HTR-8/SVneo (cell line): ENCODE measurements at regions not wholly inside any gene's neighbourhood (a gene's known extent, or its start where the extent isn't known, plus 50 kb on each side); places are given as distances from the start of the nearest gene placed in this dataset.

Source experiments
- DNase-seq: peaks from one replicate; pipeline ENCODE4 v3.0.0; 2011; ENCODE audit warnings: low spot score, mixed read lengths; ENCODE audit not compliant: insufficient read length
- FAIRE-seq: peaks from 2 replicates; lab custom pipeline; 2011; peaks lifted over from hg19 to GRCh38; lab: Jason Lieb, UNC

DNA sequence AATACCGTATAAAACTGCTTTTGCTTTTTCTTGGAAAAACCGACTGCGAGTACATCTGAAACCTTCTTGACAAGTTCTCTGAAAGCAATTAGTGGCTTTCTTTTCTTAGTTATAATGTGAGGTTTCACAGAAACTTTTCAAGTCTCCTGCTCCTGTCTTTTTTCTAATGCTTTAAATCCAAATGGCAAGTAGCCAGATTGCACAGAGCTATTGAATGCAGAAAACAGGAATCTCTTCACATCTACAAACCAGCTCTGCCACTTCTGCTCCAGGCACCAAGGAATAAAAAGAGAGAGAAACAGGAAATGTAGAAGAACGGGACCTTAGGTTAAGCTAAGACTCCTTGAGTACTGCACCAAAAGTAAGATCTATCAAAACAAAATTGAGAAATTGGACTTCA is 267.3 kb upstream of the TET2 start:
- no peak for DNase-seq
- FAIRE-seq: no peak

DNA sequence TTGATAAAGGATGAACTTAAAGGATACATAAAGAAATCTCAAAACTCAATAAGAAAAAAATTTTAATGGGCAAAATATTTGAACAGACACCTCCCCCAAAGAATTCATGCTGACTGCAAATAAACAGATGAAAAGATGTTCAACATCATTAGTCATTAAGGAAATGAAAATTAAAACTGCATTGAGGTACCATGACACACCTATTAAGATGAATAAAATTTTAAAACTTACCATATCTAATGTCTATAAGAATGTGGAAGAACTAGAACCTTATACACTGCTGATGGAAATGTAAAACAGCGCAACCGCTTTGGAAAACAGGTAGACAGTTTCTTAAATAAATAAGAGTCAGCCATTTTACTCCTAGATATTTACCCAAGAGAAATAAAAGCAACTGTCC is 266.8 kb upstream of the TET2 start:
- no peak for FAIRE-seq

DNA sequence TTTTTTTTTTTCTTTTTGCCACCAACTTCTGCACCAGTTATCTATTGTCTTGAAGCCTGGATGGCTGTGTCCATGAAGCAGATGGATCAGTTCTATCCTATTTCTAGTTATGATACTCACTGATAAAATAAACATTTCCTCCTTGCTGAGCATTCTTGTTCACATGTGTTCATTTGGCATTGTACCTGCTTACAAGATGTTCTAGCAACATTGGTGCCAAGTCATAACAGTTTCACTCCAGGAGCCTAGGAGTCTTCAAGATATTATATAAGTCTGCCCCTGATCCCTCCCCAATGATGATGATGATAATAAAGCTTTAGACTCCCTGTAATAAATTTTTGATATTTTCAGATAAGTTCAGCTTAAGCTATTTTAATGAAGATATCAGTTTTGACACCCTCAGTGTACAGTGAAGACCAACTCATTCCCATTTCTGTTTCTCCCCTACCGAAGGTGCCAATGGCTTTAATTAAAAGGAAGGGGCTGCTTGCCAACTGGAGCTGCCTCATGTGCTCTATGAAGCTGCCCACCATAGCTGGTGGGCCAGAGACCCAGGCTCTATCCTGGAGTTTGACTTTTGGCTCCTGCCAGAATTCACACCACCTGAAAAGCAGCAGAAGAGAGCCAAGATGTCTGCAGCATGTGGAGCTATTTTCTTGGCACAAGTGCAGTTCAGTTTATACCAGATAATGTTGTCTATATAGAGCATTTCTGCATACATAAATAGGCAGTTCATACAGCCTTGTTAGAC is 265.4 kb upstream of the TET2 start:
- no peak for DNase-seq
- FAIRE-seq: no peak

More for the DNA sequence above, 266.8 kb upstream of the TET2 start:
- DNase-seq: no peak

DNA sequence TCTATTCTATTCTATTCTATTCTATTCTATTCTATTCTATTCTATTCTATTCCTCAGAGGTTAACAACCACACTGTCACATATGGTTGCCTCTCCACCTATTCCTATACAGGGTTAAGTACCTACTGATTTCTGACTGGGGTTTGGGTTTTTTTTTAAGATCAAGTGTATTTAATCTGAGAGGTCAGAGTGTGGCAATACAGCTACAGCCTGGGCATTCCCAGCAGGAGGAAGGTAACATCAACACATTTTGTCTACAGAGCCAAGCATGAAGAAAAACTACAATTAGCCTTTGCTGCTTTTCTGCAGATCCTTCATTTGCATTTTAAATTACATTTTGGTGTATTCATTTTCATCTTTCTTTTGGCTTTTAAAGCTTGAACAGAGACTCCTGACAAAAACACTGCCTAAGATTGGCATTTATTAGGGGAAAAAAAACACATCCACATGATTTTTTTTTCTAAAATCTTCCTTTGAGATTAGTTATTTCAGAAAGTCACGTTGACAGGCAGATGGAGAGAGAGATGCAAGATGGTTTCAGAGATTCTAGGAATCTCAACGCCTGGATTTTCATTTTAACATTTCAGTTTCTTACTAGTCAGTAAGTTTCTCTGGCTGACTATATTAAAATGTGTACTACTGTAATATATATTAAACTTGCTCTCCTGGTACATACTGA is 255.9 kb upstream of the TET2 start:
- FAIRE-seq (no peak), DNase-seq (no peak)

DNA sequence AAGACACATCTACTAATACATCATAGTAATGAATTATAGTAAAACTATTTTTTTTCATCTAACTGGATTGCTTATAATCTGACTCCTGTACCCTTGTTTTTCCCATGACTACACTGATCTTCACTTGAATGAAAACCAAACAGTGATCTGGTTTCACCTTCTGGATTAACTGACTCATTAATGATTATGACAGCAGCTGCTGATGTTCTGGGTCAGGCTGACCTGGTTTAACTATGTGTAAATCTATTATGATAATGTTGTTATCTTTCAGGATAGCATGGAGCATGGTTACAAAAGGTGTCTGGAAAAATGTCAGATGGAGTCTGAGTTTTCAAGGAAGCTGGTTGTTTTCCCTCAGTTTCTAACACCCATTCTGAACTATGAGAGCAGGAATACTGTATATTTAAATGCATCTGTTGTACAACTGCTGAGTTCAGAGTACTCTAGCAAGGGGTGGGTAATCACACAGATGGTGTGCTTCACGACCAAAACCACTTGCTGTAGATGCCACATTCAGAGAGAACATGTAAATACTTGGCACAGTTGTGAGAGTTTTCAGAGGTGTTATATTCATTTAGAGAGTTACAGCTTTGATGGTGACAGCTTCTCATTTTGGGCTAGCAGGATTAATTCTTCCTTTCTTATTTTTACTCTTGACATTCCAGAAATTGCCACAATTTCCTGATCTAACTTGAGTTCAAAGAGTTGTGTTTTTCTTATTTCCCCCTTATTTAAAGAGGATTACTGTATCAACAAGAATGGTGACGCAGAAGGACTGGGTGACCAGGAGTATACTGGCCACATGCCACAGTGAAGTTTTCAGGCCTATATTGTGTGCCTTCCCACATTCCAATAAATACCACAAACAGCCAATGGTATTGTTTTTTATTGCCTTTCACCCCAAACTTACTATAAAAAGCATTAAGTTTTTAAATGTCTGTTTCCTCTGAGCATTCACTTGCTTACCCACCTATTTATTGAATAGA is 249.7 kb upstream of the TET2 start:
- DNase-seq (no peak), FAIRE-seq (no peak)

DNA sequence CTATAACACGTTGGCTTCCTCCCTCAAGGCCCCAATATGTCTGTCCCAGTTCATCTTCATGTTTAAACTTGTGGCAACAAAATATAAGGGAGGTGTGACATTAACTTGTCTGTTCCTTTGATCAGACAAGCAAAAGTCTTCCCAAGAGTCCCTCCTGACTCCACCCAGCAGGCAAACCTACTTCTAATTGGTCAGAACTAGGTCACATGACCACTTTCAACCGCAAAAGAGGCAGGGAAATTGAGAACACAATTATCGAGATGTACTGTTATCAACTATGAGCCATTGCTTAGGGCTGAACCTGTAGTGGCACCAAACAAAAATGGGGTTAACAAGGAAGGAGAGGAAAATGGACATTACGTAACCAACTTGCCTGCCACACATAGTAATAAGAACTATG is 246.8 kb upstream of the TET2 start:
- no peak for DNase-seq

DNA sequence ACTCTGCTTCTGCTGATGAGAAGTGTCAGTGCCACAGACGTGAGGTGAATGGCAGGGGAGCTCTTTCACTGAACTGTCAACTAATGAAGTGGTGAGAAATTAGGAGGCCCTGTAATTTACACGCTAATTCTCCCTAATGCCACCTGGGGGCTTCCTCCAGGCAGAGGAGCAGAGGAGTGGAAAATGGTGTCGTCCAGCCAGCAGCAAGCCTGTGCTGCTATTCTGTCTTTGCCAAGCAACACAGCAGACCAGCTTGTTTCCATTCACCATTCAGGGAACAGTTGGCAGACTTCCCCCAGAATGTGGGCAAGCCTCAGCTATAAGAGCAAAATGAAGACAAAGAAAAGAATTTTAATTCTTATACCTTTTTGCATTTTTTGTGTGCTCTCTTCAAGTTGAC is 245.2 kb upstream of the TET2 start:
- no peak for DNase-seq
- FAIRE-seq: no peak

More for the DNA sequence above, 246.8 kb upstream of the TET2 start:
- no peak for FAIRE-seq

DNA sequence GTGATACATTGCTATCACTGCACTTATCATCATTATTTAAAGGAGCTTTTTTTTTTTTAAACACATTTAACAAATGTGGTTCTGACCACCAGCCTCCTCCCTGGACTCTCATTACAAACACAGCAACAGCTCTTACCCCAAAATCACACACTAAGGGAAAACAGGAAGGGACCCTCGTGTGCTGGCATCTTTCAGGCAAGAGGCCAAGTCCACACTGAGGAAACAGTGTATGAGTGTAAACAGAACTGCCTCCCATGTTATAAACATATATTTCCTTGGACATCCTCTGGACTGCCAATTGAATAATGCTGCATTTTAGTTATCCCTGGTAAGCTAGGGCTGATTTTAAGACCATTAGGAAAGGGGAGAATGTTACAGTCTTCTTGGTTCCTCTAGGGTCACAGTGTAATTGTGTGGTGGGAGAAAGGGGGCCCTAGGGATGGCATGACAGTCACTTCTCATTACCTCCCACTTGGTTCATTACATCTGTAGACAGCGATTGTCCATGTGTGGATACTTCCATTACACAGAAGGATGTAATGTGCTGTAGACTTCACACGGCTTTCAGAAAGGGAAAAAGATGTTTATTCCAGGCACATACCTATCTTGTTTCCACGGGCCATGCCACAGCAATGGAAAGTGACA is 244.6 kb upstream of the TET2 start:
- no peak for FAIRE-seq
- DNase-seq: no peak

DNA sequence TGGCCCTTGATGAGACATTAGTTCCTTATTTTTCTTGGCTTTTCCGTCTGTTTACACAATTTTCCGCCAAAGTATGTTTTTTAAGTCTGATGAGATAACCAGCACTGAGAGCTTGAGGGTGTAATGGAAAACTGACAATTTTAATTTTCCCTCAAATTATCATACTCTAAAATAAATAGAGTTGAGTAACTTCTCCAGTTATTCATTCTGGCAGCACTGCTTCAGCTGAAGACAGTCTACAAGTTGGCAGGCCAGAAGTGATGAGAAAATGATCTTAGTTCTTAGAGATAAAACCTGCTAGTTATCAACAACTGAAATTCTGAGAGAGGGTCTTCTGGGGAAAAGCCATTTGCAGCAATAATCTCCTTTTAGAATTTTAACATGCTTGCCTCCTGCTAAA is 241.6 kb upstream of the TET2 start:
- FAIRE-seq (no peak), DNase-seq (no peak)

DNA sequence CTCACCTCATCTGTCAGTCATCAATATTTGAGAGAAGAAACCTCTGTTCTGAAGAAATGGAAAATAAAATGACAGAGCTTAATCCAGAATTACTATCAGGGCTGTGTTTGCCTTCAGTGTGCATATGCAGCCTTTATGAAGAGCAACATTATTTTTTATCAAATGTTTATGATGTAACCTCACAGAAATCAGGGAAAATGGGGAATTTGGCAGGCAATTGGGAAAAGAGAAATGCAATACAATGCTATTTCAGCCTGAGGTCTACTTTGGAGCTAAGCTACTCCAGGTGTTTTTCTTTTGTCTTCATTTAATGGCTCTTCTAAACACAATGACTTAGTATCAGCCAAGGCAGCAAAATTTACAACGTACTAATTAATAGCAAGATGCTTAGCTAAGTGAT is 241.1 kb upstream of the TET2 start:
- DNase-seq: no peak
- FAIRE-seq: no peak

DNA sequence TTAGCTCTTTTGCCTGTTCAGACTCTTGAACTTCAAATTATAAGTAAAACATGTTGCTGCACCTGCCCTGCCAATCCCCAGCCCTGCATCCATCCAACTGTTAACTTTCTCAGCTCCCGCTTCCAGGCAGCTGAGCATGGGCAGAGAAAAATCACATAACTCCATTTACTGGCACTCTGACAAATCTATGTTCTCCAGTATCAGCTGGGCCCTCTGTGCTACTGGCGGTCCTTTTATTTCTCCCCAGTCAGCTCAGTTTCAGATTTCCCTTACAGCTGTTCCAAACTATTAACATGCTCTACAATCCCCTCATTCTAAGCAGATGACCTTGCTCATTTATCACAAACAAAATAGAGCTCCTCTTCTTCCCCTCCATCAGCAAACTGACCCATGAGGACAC is 240.4 kb upstream of the TET2 start:
- DNase-seq (no peak), FAIRE-seq (no peak)

DNA sequence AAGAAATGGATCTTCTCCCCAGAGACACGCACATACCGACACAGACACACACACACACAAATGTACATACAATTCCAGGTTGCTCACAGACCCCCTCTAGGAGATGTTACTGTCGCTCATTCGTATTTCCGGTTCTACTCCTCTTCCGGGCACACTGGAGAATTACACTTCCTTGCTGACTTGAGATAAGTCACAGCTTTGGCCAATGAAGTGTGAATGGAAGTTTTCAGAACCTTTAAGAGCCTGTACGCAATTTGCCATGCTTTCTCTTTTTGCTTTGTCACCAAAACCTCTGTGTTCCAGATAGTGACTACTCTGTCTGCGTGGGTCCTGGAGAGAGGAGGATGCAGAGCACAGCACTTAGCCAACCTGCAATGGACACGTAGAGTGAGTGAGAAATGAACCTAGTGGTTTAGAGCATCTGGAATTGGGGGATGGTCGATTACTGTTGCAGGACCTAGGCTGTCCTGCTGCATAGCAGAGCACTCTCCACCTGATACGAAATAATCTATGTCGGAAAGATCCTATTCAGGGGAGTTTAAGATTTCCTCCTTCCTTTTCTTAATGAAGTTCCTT is 239.5 kb upstream of the TET2 start:
- no peak for FAIRE-seq
- DNase-seq: no peak

DNA sequence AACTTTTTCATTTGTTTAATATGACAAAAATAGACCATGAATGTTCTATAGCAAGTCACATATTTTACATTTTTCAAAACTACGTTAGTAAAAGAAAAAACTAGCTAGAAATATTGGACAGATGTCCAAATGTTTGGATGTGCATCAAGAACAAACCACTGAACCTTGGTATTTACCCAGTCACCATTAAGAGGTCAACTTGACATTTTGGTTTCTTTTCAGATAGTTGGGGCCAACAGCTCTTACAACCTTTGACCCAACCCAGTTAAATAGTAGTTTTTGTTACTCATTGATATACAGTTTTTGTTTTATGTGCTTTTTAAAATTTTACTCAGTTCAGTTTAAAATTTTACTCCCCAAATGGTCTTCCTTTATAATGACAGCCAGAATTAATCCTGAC is 238.7 kb upstream of the TET2 start:
- FAIRE-seq: no peak
- no peak for DNase-seq

DNA sequence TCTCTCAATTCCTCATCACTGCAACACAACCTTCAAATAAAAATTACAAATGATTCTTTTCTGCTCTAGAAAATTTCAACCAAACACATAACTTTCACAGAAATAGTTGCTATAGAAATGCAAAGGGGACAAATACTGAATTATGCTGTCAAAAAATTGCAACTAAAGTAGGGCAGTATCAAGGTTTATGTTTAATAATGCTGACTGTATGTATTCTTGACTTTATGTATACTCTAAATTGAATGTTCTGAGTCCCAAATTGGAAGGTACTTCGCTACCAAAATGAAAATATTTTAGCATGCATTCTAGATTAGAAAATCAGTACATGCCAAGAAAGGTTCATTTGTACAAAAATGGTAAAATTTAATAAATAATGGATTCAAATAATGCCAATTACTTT is 237.3 kb upstream of the TET2 start:
- FAIRE-seq (no peak), DNase-seq (no peak)

DNA sequence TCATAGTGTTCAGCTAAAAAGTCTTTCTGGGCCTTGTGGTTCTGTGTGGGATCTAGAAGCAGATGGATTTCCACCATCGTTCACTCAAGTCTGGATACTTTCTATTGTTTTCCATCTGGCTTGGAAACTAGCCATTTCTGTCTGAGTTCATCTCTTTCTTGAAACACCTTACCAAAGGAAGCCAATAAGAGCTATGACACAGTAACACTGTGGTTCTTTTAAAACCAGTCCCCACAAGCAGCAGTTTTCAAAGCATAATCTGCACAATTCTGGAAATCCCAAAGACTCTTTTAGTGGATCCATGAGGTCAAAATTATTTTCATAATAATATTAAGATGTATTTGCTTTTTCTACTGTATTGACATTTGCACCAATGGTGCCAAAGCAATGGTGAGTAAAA is 234.2 kb upstream of the TET2 start:
- DNase-seq (no peak), FAIRE-seq (no peak)

DNA sequence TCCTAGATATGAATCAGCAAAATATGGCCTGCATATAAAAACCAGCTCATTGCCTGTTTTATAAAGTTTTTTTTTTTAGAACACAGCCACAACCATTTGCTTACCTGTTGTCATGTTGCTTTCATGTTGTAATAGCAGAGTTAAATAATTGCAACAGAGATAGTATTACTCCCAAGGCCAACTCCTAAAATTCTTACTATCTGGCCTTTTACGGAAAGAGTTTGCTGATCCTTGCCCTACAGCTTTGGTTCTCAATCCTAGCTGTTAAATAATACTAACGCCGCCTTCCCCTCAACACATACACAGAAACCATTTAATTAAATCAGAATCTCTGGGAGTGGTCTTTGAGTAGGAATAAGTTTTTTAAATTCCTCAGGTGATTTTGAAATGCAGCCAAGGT is 231.3 kb upstream of the TET2 start:
- FAIRE-seq (no peak), DNase-seq (no peak)

DNA sequence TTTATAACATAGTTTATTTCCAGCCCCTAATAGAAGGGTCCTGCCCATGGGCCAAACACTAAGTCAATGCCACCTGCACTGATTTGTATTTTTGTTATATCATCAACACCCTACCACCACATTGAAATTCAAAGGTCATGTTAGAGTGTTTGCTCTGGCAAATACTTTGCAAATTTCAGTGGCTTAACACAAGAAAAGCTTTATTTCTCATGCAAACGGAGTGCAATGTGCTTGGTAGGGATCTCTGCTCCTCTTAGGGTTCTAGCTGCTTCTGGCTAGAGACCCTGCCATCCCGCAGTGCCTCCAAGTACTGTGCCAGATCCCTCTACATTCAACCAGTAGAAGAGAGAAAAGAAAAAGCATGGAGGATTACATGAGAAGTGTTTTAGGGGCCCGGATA is 230.8 kb upstream of the TET2 start:
- FAIRE-seq: no peak
- DNase-seq: no peak

DNA sequence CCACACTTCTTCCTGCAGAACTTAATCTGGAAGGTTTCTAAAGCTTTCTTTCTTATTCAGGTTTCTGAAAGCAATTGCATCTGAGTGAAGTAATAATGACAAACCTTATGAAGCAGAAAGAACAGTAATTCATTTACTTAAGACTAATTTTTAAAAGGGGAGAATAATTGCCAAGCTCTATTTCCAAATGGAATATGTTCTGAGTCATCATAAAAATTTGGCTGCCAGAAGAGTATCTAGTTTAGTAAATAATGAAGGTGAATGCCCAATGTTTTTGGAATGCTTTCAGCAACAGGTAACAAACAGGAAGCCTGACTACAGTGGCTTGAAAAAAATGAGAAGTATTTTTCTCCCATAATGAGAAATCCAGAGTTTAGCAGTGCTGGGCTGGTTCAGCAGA is 227.3 kb upstream of the TET2 start:
- FAIRE-seq (no peak), DNase-seq (no peak)

DNA sequence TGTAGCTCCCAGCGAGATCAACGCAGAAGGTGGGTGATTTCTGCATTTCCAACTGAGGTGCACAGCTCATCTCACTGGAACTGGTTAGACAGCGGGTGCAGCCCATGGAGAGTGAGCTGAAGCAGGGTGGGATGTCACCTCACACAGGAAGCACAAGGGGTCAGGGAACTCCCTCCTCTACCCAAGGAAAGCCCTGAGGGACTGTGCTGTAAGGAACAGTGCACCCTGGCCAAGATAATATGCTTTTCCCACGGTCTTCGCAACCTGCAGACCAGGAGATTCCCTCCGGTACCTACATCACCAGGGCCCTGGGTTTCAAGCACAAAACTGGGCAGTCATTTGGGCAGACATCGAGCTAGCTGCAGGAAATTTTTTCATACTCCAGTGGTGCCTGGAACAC is 216.4 kb upstream of the TET2 start:
- FAIRE-seq (no peak), DNase-seq (no peak)
